ENCODE measurements at regions not wholly inside any gene's neighbourhood (a gene's known extent, or its start where the extent isn't known, plus 50 kb on each side); places are given as distances from the start of the nearest gene placed in this dataset.

DNA sequence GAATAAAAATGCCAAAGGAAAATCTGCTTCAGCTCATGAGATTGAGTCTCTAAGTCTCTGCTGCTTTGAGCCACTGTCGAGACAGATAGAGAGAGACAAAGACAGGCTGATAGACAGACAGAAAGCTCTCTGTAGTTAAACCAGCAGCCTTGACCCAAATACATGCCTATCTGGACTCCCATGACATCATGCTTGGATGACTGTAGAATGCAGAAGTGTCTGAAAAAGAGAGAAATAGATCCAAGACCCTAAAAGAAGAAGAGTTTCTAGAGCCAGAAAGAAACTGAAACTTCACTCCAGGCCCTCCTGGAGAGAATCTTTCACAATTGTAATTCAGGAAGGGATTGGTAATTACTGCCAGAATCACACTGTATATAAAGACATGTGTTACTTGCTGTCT lies 122.6 kb upstream of the PLXNC1 start:
- TF ChIP-seq, protein P1, sequence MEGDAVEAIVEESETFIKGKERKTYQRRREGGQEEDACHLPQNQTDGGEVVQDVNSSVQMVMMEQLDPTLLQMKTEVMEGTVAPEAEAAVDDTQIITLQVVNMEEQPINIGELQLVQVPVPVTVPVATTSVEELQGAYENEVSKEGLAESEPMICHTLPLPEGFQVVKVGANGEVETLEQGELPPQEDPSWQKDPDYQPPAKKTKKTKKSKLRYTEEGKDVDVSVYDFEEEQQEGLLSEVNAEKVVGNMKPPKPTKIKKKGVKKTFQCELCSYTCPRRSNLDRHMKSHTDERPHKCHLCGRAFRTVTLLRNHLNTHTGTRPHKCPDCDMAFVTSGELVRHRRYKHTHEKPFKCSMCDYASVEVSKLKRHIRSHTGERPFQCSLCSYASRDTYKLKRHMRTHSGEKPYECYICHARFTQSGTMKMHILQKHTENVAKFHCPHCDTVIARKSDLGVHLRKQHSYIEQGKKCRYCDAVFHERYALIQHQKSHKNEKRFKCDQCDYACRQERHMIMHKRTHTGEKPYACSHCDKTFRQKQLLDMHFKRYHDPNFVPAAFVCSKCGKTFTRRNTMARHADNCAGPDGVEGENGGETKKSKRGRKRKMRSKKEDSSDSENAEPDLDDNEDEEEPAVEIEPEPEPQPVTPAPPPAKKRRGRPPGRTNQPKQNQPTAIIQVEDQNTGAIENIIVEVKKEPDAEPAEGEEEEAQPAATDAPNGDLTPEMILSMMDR (IDR thresholded peaks at IDR 0.05; ENCODE audit: low read depth, low read length) = no peak
- no peak for TF ChIP-seq POLR2A (IDR thresholded peaks at IDR 0.05; ENCODE audit: extremely low read depth, insufficient read length)

Measured in NB4 (cell line).